H9 (cell line): ENCODE measurements at regions not wholly inside any gene's neighbourhood (a gene's known extent, or its start where the extent isn't known, plus 50 kb on each side); places are given as distances from the start of the nearest gene placed in this dataset.
A peak's percentile ranks its signal among the peaks of the same experiment; 100 is the strongest.

Experiments used
- DNase-seq: peaks from one replicate; pipeline ENCODE4 v3.0.0-alpha.2; 2017
- H2AFZ ChIP-seq: one replicate; pipeline ENCODE4 v1.6.1; 2013; ENCODE audit warnings: mild to moderate bottlenecking, low read length, control low read depth, moderate library complexity
- H2AK5ac ChIP-seq: 2 replicates; pipeline ENCODE4 v1.6.1; 2013; ENCODE audit warnings: low read length, control low read depth, mixed read lengths; ENCODE audit not compliant: insufficient read length
- H2BK120ac ChIP-seq: one replicate; pipeline ENCODE4 v1.6.1; 2013; ENCODE audit warnings: low read depth, mild to moderate bottlenecking, low read length, control low read depth, inconsistent platforms; ENCODE audit not compliant: poor library complexity, severe bottlenecking
- H2BK12ac ChIP-seq: 2 replicates; pipeline ENCODE4 v1.6.1; 2013; ENCODE audit warnings: low read length, control low read depth, mixed read lengths, low read depth; ENCODE audit not compliant: insufficient read length
- H2BK15ac ChIP-seq: 2 replicates; pipeline ENCODE4 v1.6.1; 2013; ENCODE audit warnings: low read depth, low read length, control low read depth
- H2BK20ac ChIP-seq: one replicate; pipeline ENCODE4 v1.6.1; 2013; ENCODE audit warnings: low read depth, mild to moderate bottlenecking, low read length, control low read depth, inconsistent platforms; ENCODE audit not compliant: poor library complexity, severe bottlenecking
- H2BK5ac ChIP-seq: 2 replicates; pipeline ENCODE4 v1.6.1; 2013; ENCODE audit warnings: low read length, control low read depth, mixed read lengths; ENCODE audit not compliant: insufficient read length
- H3K14ac ChIP-seq: 2 replicates; pipeline ENCODE4 v1.6.1; 2013; ENCODE audit warnings: low read length, control low read depth; ENCODE audit not compliant: insufficient read depth
- H3K18ac ChIP-seq: 2 replicates; pipeline ENCODE4 v1.6.1; 2013; ENCODE audit warnings: low read depth, mild to moderate bottlenecking, mixed read lengths, low read length, control low read depth; ENCODE audit not compliant: insufficient read length
- H3K23ac ChIP-seq: 2 replicates; pipeline ENCODE4 v1.6.1; 2013; ENCODE audit warnings: low read length, control low read depth, mixed read lengths, low read depth; ENCODE audit not compliant: insufficient read length
- H3K23me2 ChIP-seq: 2 replicates; pipeline ENCODE4 v1.6.1; 2013; ENCODE audit warnings: low read depth, mild to moderate bottlenecking, mixed read lengths, low read length, control low read depth; ENCODE audit not compliant: insufficient read length, poor library complexity, severe bottlenecking
- H3K27ac ChIP-seq: 2 replicates; pipeline ENCODE4 v1.5.1; 2013; ENCODE audit warnings: low read length, control low read depth, mixed read lengths, low read depth; ENCODE audit not compliant: insufficient read length
- H3K27me3 ChIP-seq: 2 replicates; pipeline ENCODE4 v1.6.1; 2013; ENCODE audit warnings: low read length, control low read depth, inconsistent platforms; ENCODE audit not compliant: insufficient read depth
- H3K4ac ChIP-seq: 2 replicates; pipeline ENCODE4 v1.6.1; 2013; ENCODE audit warnings: low read depth, mild to moderate bottlenecking, control low read depth, inconsistent platforms, low read length, moderate library complexity
- H3K4me1 ChIP-seq: 2 replicates; pipeline ENCODE4 v1.6.1; 2013; ENCODE audit warnings: low read length, control low read depth, inconsistent platforms; ENCODE audit not compliant: insufficient read depth
- H3K4me2 ChIP-seq: 2 replicates; pipeline ENCODE4 v1.6.1; 2013; ENCODE audit warnings: low read length, control low read depth, mixed read lengths; ENCODE audit not compliant: insufficient read length, insufficient read depth
- H3K56ac ChIP-seq: 2 replicates; pipeline ENCODE4 v1.6.1; 2013; ENCODE audit warnings: low read depth, mild to moderate bottlenecking, mixed read lengths, low read length, control low read depth; ENCODE audit not compliant: insufficient read length
- H3K79me1 ChIP-seq: 2 replicates; pipeline ENCODE4 v1.6.1; 2013; ENCODE audit warnings: low read depth, mild to moderate bottlenecking, moderate library complexity, low read length, control low read depth, inconsistent platforms; ENCODE audit not compliant: insufficient read depth, poor library complexity, severe bottlenecking
- H3K79me2 ChIP-seq: 2 replicates; pipeline ENCODE4 v1.6.1; 2013; ENCODE audit warnings: low read length, control low read depth, inconsistent platforms; ENCODE audit not compliant: insufficient read depth
- H3K9ac ChIP-seq: 2 replicates; pipeline ENCODE4 v1.6.1; 2013; ENCODE audit warnings: low read length, control low read depth, mixed read lengths; ENCODE audit not compliant: insufficient read length; ENCODE audit errors: extremely low read depth
- H3K9me3 ChIP-seq: one replicate; pipeline ENCODE4 v1.6.1; 2013; ENCODE audit warnings: low read depth, low read length, inconsistent platforms; ENCODE audit not compliant: control insufficient read depth
- H3T11ph ChIP-seq: one replicate; pipeline ENCODE4 v1.6.1; 2013; ENCODE audit warnings: mild to moderate bottlenecking, low read length, control low read depth, inconsistent platforms
- H4K20me1 ChIP-seq: one replicate; pipeline ENCODE4 v1.6.1; 2013; ENCODE audit not compliant: control insufficient read depth, insufficient read length, insufficient read depth
- H4K5ac ChIP-seq: 2 replicates; pipeline ENCODE4 v1.6.1; 2013; ENCODE audit warnings: low read depth, mild to moderate bottlenecking, mixed read lengths, low read length, control low read depth; ENCODE audit not compliant: insufficient read length
- H4K8ac ChIP-seq: replicated peaks from 2 replicates; pipeline ENCODE4 v1.6.1; 2013; ENCODE audit warnings: low read length, control low read depth, mixed read lengths, low read depth; ENCODE audit not compliant: insufficient read length
- H4K91ac ChIP-seq: 2 replicates; pipeline ENCODE4 v1.6.1; 2013; ENCODE audit warnings: low read depth, mild to moderate bottlenecking, moderate library complexity, mixed read lengths, low read length, control low read depth; ENCODE audit not compliant: insufficient read length
- H3K27ac Mint-ChIP-seq, 3 experiments: 2 replicates in 2 of 3; 3 replicates in 1 of 3; pipeline ENCODE4 v1.8.0; 2020 to 2021; ENCODE audit warnings: mixed read lengths in 3 of 3, mild to moderate bottlenecking in 1 of 3, moderate library complexity in 1 of 3
- H3K27me3 Mint-ChIP-seq: 2 replicates; pipeline ENCODE4 v1.8.0; 2021; ENCODE audit warnings: low read depth, mild to moderate bottlenecking, moderate library complexity, mixed read lengths
- H3K36me3 Mint-ChIP-seq, 3 experiments: 2 replicates in 2 of 3; 3 replicates in 1 of 3; pipeline ENCODE4 v1.8.0; 2020 to 2021; ENCODE audit warnings: low read depth in 3 of 3, mixed read lengths in 3 of 3; ENCODE audit not compliant: insufficient read depth in 1 of 3
- H3K4me1 Mint-ChIP-seq, 2 experiments: 2 replicates each; pipeline ENCODE4 v1.8.0; 2020; ENCODE audit warnings: mixed read lengths in 2 of 2
- H3K4me3 Mint-ChIP-seq, 2 experiments: 2 replicates in 1 of 2; 3 replicates in 1 of 2; pipeline ENCODE4 v1.8.0; 2020 to 2021; ENCODE audit warnings: mild to moderate bottlenecking in 2 of 2, mixed read lengths in 2 of 2, moderate library complexity in 1 of 2
- H3K9me3 Mint-ChIP-seq, 2 experiments: 2 replicates in 1 of 2; 3 replicates in 1 of 2; pipeline ENCODE4 v1.8.0; 2020; ENCODE audit warnings: mild to moderate bottlenecking in 2 of 2, mixed read lengths in 2 of 2, moderate library complexity in 1 of 2
- WGBS: extraction: QIAGEN DNeasy Blood & Tissue Kit; methylation state at CpG from one replicate; pipeline ENCODE4 v1.1.7; 2013; ENCODE audit warnings: missing lambda C conversion rate, low lambda C conversion rate, mixed read lengths; ENCODE audit not compliant: insufficient read length; ENCODE audit errors: extremely low coverage; 5-methylcytosine and 5-hydroxymethylcytosine counted together
- TF ChIP-seq, protein P1 (sequence below): fragments of 200-600 bp; sonication (generic); conservative IDR thresholded peaks from 3 replicates; pipeline ENCODE4 v1.8.0; 2021; ENCODE audit warnings: antibody characterized with exemption, mild to moderate bottlenecking

DNA sequence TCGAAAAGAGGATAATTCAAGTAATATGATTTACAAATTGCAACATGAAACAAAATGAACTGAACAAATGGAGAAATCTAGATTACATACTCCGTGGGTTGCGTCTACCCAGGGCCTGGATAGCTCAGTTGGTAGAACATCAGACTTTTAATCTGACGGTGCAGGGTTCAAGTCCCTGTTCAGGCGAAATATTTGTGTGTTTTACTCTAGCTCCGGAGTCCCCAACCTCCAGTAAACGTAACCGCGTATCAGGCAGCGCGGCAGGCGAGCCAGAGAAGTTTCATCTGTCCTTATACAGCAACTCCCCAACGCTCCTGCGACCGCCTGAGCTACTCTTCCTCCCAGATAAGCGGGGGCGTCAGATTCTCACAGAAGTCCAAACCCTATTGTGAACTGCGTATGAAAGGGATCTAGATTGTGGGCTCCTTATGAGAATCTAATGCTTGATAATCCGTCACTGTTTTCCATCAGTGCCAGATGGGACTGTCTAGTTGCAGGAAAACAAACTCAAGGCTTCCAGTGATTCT is 176.1 kb downstream of the TRIM27 start:
- H4K8ac ChIP-seq = no peak overlapping the region
- DNase-seq = peak; percentile 93
- H3K23me2 ChIP-seq = peaks cover 7% of the 10 kb centered on the region
- no peak overlapping the region for H4K5ac ChIP-seq
- H3K9me3 ChIP-seq = no peaks in the 10 kb centered on the region
- no peak overlapping the region for H2BK12ac ChIP-seq
- no peaks in the 10 kb centered on the region for H3K79me2 ChIP-seq
- no peaks in the 10 kb centered on the region for H3K4me1 ChIP-seq
- H2BK5ac ChIP-seq = no peak overlapping the region
- no peak overlapping the region for H3K23ac ChIP-seq
- TF ChIP-seq, protein P1, sequence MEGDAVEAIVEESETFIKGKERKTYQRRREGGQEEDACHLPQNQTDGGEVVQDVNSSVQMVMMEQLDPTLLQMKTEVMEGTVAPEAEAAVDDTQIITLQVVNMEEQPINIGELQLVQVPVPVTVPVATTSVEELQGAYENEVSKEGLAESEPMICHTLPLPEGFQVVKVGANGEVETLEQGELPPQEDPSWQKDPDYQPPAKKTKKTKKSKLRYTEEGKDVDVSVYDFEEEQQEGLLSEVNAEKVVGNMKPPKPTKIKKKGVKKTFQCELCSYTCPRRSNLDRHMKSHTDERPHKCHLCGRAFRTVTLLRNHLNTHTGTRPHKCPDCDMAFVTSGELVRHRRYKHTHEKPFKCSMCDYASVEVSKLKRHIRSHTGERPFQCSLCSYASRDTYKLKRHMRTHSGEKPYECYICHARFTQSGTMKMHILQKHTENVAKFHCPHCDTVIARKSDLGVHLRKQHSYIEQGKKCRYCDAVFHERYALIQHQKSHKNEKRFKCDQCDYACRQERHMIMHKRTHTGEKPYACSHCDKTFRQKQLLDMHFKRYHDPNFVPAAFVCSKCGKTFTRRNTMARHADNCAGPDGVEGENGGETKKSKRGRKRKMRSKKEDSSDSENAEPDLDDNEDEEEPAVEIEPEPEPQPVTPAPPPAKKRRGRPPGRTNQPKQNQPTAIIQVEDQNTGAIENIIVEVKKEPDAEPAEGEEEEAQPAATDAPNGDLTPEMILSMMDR = no peak
- no peak overlapping the region for H2BK20ac ChIP-seq
- H3K18ac ChIP-seq = no peak overlapping the region
- H2BK120ac ChIP-seq = no peak overlapping the region
- Mint-ChIP-seq H3K36me3 (peaks cover 0 to 5% (median 2%) of the 10 kb centered on the region in 3 experiments; a peak in 3 of 7 replicates), H3K4me1 (peaks cover 28% of the 10 kb centered on the region in 2 experiments), H3K4me3 (peak overlapping the region; percentile 82 to 93), H3K9me3 (peaks cover 15 to 19% of the 10 kb centered on the region in 2 experiments), H3K27ac (no peak overlapping the region), H3K27me3 (peaks cover 59% of the 10 kb centered on the region)
- no peak overlapping the region for H2BK15ac ChIP-seq
- H3K4ac ChIP-seq = no peak overlapping the region
- no peak overlapping the region for H2AK5ac ChIP-seq
- no peak overlapping the region for H3K27ac ChIP-seq
- no peak overlapping the region for H2AFZ ChIP-seq
- no peaks in the 10 kb centered on the region; the same call in 1 of the 2 replicates for H3K27me3 ChIP-seq
- peak overlapping the region; percentile 87 for H3K4me2 ChIP-seq
- H3T11ph ChIP-seq = no peak overlapping the region
- H4K20me1 ChIP-seq = no peaks in the 10 kb centered on the region
- no peak overlapping the region for H3K9ac ChIP-seq
- H3K14ac ChIP-seq = no peak overlapping the region
- no peak overlapping the region for H4K91ac ChIP-seq
- no peaks in the 10 kb centered on the region for H3K79me1 ChIP-seq
- H3K56ac ChIP-seq = no peak overlapping the region
- WGBS = no CpG with 5 or more reads among the region's 19 CpGs
